ENCODE measurements at regions not wholly inside any gene's neighbourhood (a gene's known extent, or its start where the extent isn't known, plus 50 kb on each side); places are given as distances from the start of the nearest gene placed in this dataset.
"Not testable (repeated sequence)": the region's sequence is repeated elsewhere in the genome, so short reads cannot be mapped to it uniquely, and the experiment has no call there.

- no peak for ATAC-seq
These were observed 279.7 kb upstream of the FIGN start for GRCh38 chr2:164015328-164016123.

GRCh38 chr2:164014791-164015190 is 279.0 kb upstream of the FIGN start:
- no peak for ATAC-seq

GRCh38 chr2:164014068-164014731 is 278.4 kb upstream of the FIGN start:
- ATAC-seq = no peak

GRCh38 chr2:164012581-164012980 is 276.8 kb upstream of the FIGN start:
- ATAC-seq = no peak

- ATAC-seq = no peak
These were observed 274.0 kb upstream of the FIGN start for GRCh38 chr2:164009756-164010337.

GRCh38 chr2:164008752-164009151 is 272.9 kb upstream of the FIGN start:
- no peak for ATAC-seq

- ATAC-seq = no peak
These were observed 270.9 kb upstream of the FIGN start for GRCh38 chr2:164006704-164007103.

GRCh38 chr2:164000176-164000575 is 264.4 kb upstream of the FIGN start:
- ATAC-seq = no peak

GRCh38 chr2:163997466-163997865 is 261.7 kb upstream of the FIGN start:
- no peak for ATAC-seq

- no peak for ATAC-seq
These were observed 254.7 kb upstream of the FIGN start for GRCh38 chr2:163990541-163990940.

GRCh38 chr2:163990101-163990500 is 254.3 kb upstream of the FIGN start:
- no peak for ATAC-seq

- ATAC-seq = no peak
These were observed 251.6 kb upstream of the FIGN start for GRCh38 chr2:163987175-163987940.

GRCh38 chr2:163984986-163985385 is 249.2 kb upstream of the FIGN start:
- ATAC-seq = no peak

GRCh38 chr2:163983911-163984310 is 248.1 kb upstream of the FIGN start:
- no peak for ATAC-seq

GRCh38 chr2:163982938-163983337 is 247.1 kb upstream of the FIGN start:
- ATAC-seq = no peak

- ATAC-seq = no peak
These were observed 239.0 kb upstream of the FIGN start for GRCh38 chr2:163974766-163975165.

- no peak for ATAC-seq
These were observed 234.4 kb upstream of the FIGN start for GRCh38 chr2:163970058-163970813.

GRCh38 chr2:163964278-163964677 is 228.5 kb upstream of the FIGN start:
- ATAC-seq = not testable (repeated sequence)

GRCh38 chr2:163953390-163953907 is 217.6 kb upstream of the FIGN start:
- no peak for ATAC-seq

GRCh38 chr2:163951312-163951711 is 215.5 kb upstream of the FIGN start:
- no peak for ATAC-seq

- ATAC-seq = no peak
These were observed 213.9 kb upstream of the FIGN start for GRCh38 chr2:163949693-163950092.

GRCh38 chr2:163944347-163944737 is 208.5 kb upstream of the FIGN start:
- ATAC-seq = no peak
